Stimulated activated CD4-positive, alpha-beta T cell treated with anti-CD3 and anti-CD28 coated beads, Interleukin-1b, Interleukin-23, amount 100 ng/mL, for 4 hours (primary cell): ENCODE measurements at regions not wholly inside any gene's neighbourhood (a gene's known extent, or its start where the extent isn't known, plus 50 kb on each side); places are given as distances from the start of the nearest gene placed in this dataset.

Experiments used
- DNase-seq, 2 donors: peaks; one replicate each; pipeline ENCODE4 v3.0.0-alpha.2; 2020; ENCODE audit warnings: low read depth in 2 of 2

GRCh38 chr4:137635108-137635507 is 102.8 kb upstream of the PCDH18 start:
- no peak for DNase-seq

GRCh38 chr4:137632842-137633241 is 100.5 kb upstream of the PCDH18 start:
- DNase-seq = no peak

DNA sequence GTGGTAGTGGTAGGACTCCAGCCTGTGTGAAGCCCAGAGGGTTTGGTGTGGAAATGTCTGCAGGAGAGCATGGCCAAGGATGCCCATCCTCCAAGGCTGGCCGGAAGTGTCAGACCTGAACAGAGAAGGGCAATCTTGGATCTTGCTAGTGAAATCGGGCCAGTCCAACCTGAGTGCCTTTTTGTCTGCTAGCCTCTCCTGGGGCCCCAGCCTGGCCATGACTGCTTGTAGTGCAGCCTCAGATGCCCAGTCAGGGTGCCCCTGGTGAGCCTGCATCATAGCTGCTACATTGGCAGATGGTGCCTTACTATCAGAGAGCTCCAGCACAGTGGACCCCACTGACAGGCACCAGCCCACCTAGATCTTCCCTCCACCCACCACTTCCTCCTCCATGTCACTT is 99.3 kb upstream of the PCDH18 start:
- no peak for DNase-seq

DNA sequence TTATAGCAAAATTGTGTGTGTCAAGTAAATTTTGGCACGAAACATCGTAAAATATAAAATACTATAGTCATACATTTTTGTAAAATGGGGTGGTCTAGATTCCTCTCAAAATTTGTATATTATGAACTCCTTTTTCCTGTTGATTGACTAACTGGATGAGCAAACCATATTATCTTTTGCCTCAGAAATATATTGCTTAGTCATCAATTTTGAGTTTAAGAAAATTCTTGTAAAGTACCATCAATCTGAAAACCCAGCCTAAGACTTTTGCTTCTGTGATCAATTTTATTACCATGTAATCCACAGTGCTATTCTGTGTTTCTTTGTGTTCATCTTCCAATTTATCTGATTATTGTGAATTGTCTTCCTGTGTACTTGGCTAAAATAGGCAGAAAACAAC is 98.0 kb upstream of the PCDH18 start:
- no peak for DNase-seq

GRCh38 chr4:137627739-137628460 is 95.6 kb upstream of the PCDH18 start:
- no peak for DNase-seq

DNA sequence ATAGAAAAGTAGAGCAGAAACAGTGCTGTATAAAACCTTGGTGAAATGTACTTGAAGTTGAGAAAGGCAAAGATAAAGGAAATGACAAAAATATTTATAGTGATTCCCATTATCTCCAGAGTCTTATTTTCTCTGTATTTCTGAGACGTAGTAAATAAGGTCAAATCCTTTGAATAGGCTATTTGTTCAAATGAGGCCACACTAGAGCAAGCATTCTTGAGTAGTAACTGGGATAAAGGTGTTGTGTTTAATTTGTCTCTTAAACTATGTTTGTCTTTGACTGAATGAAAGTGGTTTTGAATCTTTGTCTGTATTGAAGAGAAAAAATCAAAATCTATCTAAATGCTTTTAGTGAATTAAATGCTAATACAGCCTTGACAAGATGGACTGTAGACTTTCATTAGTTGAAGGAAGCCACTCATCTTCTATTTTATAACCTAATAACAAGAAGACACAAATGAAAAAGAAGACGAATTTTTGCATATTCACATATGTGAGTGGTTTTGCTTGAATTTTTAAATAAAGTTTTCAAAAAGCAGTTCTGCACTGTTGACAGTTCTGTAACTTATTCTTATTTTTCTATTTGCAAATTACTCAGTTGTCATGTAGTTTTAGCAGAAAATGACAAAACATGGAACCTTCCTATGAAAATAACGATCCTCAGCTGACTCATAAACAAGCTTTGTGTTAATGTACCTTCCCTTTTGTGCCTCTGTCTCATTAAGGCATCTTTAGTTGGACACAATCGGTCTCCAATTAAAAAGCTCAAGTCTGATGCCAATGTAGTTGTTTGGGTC is 94.8 kb upstream of the PCDH18 start:
- no peak for DNase-seq

DNA sequence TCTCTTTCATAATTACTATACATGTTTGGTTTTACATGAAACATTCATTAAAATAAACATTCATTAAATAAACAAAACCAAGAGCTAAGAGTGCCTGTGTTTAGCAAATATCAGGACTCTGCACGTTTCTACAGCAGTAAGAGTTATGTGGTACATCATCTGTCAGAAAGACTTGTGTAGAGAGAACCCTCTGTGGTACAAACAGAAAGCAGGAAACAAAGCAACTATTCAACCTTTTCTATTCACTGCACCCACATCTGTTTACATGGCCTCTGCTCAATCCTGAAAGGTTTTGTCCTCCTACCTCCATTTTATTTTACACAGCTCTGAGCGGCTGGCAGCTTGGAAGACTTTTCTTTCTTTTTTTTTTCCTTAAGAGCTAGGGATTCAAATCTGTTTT is 90.7 kb upstream of the PCDH18 start:
- DNase-seq = no peak

- DNase-seq = no peak
Observed at GRCh38 chr4:137621056-137621455, 88.8 kb upstream of the PCDH18 start.

- no peak for DNase-seq
Observed at GRCh38 chr4:137614491-137614890, 82.2 kb upstream of the PCDH18 start.

GRCh38 chr4:137611998-137612700 is 79.9 kb upstream of the PCDH18 start:
- no peak for DNase-seq

GRCh38 chr4:137610960-137611359 is 78.7 kb upstream of the PCDH18 start:
- DNase-seq = no peak

DNA sequence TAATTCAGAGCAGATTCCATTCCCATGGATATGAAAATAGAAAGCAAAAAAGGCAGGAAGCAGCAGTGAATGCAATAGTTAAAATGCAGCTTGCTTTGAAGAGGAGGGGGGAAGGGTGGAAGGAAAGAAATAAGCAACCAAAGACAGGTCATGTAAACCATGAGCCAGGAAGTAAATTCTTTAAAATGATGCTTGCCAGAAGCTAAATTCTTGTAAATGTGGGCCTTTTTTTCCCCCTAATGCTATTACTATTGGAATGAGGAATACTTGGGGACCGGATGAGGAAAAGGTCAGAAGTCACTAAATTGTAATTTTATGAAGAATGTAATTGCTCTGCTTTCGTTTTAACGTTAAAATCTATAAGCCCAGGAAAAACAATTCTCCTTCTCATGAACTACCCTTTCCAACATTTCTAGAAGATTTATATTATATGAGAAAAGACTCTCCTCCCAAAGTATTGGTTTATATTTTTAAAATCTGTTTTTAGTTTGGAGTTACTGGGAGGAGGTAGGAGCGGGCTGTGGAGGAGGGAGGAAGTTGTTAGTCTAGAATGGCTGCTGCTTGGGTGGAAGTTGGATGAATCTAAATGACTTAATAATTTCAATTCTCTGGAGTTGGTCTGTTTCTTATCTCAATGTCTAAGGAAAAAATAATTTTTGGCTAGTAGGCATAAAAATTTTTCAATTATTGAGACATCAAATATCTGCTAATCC is 77.6 kb upstream of the PCDH18 start:
- DNase-seq = no peak

DNA sequence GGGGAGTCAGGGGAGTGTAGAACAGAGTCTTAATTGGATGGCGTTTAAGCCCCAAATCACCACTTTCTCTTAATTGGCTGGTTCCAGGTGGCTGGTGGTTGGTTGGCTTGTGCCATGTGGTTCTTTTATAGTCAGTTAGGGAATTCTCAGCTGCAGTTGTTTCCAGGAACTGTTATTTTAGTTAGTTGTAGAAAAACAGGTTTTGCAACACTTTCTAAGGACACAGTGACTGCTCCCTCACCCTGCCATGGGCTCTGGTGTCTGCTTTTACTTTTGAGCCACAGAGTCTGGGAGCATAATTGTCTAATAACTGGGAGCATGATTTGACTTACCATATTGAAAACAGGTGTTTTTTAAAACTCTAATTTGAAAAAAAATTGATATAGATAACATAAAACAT is 75.8 kb upstream of the PCDH18 start:
- no peak for DNase-seq

GRCh38 chr4:137602436-137602835 is 70.1 kb upstream of the PCDH18 start:
- no peak for DNase-seq

GRCh38 chr4:137601934-137602333 is 69.6 kb upstream of the PCDH18 start:
- no peak for DNase-seq

- DNase-seq = no peak
Observed at GRCh38 chr4:137599734-137600133, 67.4 kb upstream of the PCDH18 start.

DNA sequence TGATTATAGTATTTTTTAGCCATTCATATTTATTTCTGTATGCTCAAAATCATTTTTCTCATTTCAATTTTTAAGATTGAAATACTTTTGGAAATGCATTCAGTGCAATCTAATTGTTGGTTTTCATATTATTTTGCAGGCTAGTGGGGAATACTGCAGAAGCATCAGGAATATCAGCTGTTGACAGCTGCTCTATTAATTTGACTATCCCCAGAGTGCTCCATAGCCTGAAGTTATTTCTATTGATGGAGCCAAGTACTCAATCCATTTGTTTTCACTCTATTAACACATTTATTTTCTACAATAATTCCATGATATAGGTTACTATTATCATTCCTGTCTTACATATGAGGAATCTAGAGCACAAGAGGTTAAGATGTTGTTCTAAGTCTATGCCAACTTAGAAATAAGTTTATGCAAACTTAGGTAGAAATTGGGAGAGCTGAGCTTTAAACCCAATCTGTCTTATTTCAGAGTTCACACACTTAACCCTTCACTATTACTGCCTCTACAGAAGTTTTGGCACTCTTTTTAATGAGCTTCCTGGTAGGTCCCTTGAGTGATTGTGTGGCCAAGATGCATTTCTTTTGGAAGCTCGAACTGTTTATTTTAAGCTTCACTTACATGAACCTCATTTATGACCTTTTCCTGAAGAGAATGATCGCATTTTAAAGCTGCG is 65.6 kb upstream of the PCDH18 start:
- no peak for DNase-seq

DNA sequence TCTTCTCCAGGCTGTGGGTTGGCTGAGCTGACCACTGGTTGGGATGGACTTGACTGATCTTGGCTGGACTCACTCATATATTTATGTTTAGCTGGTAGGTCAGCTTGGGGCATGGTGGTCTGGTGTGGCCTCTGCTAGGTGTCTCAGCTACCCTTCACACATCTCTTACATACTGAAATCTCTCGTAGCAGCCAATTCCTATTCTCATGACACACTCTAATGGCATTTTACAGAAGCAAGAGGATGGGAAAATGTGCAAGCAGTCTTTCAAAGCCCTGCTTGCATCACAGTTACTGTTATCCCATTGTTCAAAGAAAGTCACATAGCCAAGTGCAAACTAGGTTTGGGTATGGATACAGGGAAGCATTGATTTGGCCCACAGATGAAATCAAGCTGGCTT is 55.5 kb upstream of the PCDH18 start:
- no peak for DNase-seq

DNA sequence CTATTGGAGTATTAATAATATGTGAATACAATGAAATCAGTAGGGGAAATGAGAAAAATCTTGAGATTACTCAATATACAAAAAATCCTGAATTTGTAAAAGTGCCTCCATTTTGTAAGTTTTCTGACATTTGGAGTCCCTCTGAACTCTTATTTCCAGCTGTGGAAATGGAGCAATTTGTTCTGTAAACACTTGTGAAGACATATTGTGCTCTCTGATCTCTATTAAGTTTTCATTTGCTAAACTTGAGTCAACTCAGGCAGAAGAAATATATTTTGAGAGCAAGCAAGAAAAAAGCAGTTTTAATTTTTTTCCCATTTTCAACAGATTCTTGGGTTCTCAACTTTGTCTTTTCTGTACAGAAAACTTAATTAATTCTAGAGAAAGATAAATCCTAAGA is 51.4 kb upstream of the PCDH18 start:
- DNase-seq = no peak
